GM12878 (cell line): ENCODE measurements at regions not wholly inside any gene's neighbourhood (a gene's known extent, or its start where the extent isn't known, plus 50 kb on each side); places are given as distances from the start of the nearest gene placed in this dataset.

Source experiments
- ATAC-seq: fragments of 200-7000 bp; cut with Tn5 transposase; 3 replicates; pipeline ENCODE4 v1.9.1; 2020; ENCODE audit warnings: mild to moderate bottlenecking, moderate library complexity
- BruUV-seq: library from RNA; stranded (reverse); fragments of 400-500 nt; replicated peaks from 2 replicates; lab custom pipeline; 2021; lab: Mats Ljungman, UMichigan
- CTCF ChIA-PET: fragments of 300-600 bp; sonication (Branson Sonifier 250); formaldehyde crosslinking; extraction: SDS; loops from one replicate; lab custom pipeline; 2021; ENCODE audit warnings: inconsistent platforms; lab: Yijun Ruan, JAX
- POLR2A ChIA-PET: fragments of 350-600 bp; formaldehyde crosslinking; extraction: SDS; loops from one replicate; lab custom pipeline; 2021; ENCODE audit warnings: inconsistent platforms; lab: Charles Lee
- RAD21 ChIA-PET: fragments of 300-600 bp; sonication (Branson Sonifier 250); formaldehyde crosslinking; loops from one replicate; lab custom pipeline; 2023; ENCODE audit warnings: antibody characterized with exemption; ENCODE audit not compliant: unreplicated experiment; lab: Charles Lee
- SMC1A ChIA-PET: fragments of 300-600 bp; sonication (Branson Sonifier 250); formaldehyde crosslinking; loops from one replicate; lab custom pipeline; 2023; ENCODE audit not compliant: unreplicated experiment, uncharacterized antibody; lab: Charles Lee
- DNase-seq: peaks from one replicate; pipeline ENCODE4 v3.0.0-alpha.2; 2011; ENCODE audit warnings: low read depth, low spot score
- FAIRE-seq: peaks from 3 replicates; lab custom pipeline; 2011; peaks lifted over from hg19 to GRCh38; lab: Jason Lieb, UNC
- H2AFZ ChIP-seq: 2 replicates; pipeline ENCODE4 v1.6.0; 2011; ENCODE audit warnings: low read depth, low read length, control low read depth; ENCODE audit not compliant: control insufficient read depth
- H3K27ac ChIP-seq: 2 replicates; pipeline ENCODE4 v1.5.1; 2011; ENCODE audit warnings: control low read depth; ENCODE audit not compliant: control insufficient read depth, insufficient read depth
- H3K27me3 ChIP-seq, 2 experiments: replicated peaks in 1 of 2; 2 replicates each; pipeline versions ENCODE4 v1.6.0 to v1.6.1; 2011; ENCODE audit warnings: low read length in 1 of 2; ENCODE audit not compliant: control insufficient read depth in 2 of 2, insufficient read depth in 2 of 2
- H3K36me3 ChIP-seq, 2 experiments: 2 replicates each; pipeline ENCODE4 v1.5.1; 2011; ENCODE audit warnings: low read length in 1 of 2; ENCODE audit not compliant: control insufficient read depth in 2 of 2, insufficient read depth in 2 of 2
- H3K4me1 ChIP-seq: 2 replicates; pipeline ENCODE4 v1.6.1; 2011; ENCODE audit warnings: mild to moderate bottlenecking, low read length, moderate library complexity, mixed read lengths; ENCODE audit not compliant: control insufficient read depth, insufficient read depth
- H3K4me2 ChIP-seq: 2 replicates; pipeline ENCODE4 v1.6.0; 2011; ENCODE audit warnings: control low read depth; ENCODE audit not compliant: control insufficient read depth, insufficient read depth
- H3K4me3 ChIP-seq: fragments of 200-600 bp; sonication (generic); 2 replicates; pipeline ENCODE4 v1.5.1; 2016
- H3K79me2 ChIP-seq: 2 replicates; pipeline ENCODE4 v1.6.0; 2011; ENCODE audit warnings: low read length; ENCODE audit not compliant: control insufficient read depth, insufficient read depth
- H3K9ac ChIP-seq: 2 replicates; pipeline ENCODE4 v1.8.0; 2011; ENCODE audit warnings: low read length, control low read depth, mixed read lengths; ENCODE audit not compliant: control insufficient read depth, insufficient read depth
- H3K9me3 ChIP-seq: replicated peaks from 3 replicates; pipeline ENCODE4 v1.5.1; 2011; ENCODE audit warnings: mild to moderate bottlenecking, low read length; ENCODE audit not compliant: control insufficient read depth, insufficient read depth
- H4K20me1 ChIP-seq: 2 replicates; pipeline ENCODE4 v1.6.0; 2011; ENCODE audit not compliant: control insufficient read depth, insufficient read depth
- GATAD2B ChIP-seq: fragments of 450-650 bp; conservative IDR thresholded peaks from 2 replicates; pipeline ENCODE4 v1.6.1; 2017; ENCODE audit warnings: low read depth, mild to moderate bottlenecking, moderate library complexity
- MYC ChIP-seq: IDR thresholded peaks from 2 replicates; pipeline ENCODE4 v1.6.1; 2011; ENCODE audit warnings: mild to moderate bottlenecking, low read length, moderate library complexity, inconsistent platforms; ENCODE audit not compliant: insufficient read depth, insufficient replicate concordance, insufficient read length, severe bottlenecking
- ZNF24 ChIP-seq: fragments of 450-650 bp; IDR thresholded peaks from 2 replicates; pipeline ENCODE4 v1.6.1; 2017; ENCODE audit warnings: antibody characterized with exemption, mild to moderate bottlenecking
- ZNF687 ChIP-seq: fragments of 450-650 bp; IDR thresholded peaks from 2 replicates; pipeline ENCODE4 v1.6.1; 2017; ENCODE audit warnings: mild to moderate bottlenecking, moderate library complexity
- WGBS: methylation state at CpG from one replicate; pipeline ENCODE4 v1.1.6; 2016; ENCODE audit warnings: low lambda C conversion rate; ENCODE audit not compliant: insufficient replicate concordance, insufficient coverage; ENCODE audit errors: missing lambda C conversion rate; 5-methylcytosine and 5-hydroxymethylcytosine counted together
- in situ Hi-C: fragments of 300-500 bp; cut with MboI; formaldehyde crosslinking; loops from 9 replicates; pipeline ENCODE4 v1.14.3; 2018; ENCODE audit warnings: mixed read lengths
- intact Hi-C: fragments of 100-400 bp; cut with micrococcal nuclease; formaldehyde crosslinking; loops from one replicate; pipeline ENCODE4 v1.14.2; 2022; ENCODE audit not compliant: unreplicated experiment

- TF ChIP-seq ZNF687 (no peak), MYC (no peak)
Measured at GRCh38 chr3:38988955-38989354, 62.8 kb downstream of the SCN11A start (continued).

GRCh38 chr3:38987456-38987855 lies 64.3 kb downstream of the SCN11A start:
- ChIA-PET SMC1A (interaction anchor here (1.1 kb wide), 1 partner anchor 14 kb away, joined by 3 read pairs; no protein-coding TSS in a partner anchor), CTCF (interaction anchor here (1.4 kb wide), 1 partner anchor 26 kb away, joined by 5 read pairs; no protein-coding TSS in a partner anchor)
- WGBS: 5% methylated on average over 3 of the region's 3 CpGs
- H4K20me1 ChIP-seq: no peaks in the 10 kb centered on the region
- no peak overlapping the region for H3K9ac ChIP-seq
- no peak overlapping the region for H3K27ac ChIP-seq
- DNase-seq: no peak
- in situ Hi-C loops: no loop called here
- H3K4me1 ChIP-seq: no peaks in the 10 kb centered on the region
- TF ChIP-seq GATAD2B (no peak), ZNF24 (no peak)
- TF ChIP-seq, all 136 proteins: peak for 0
- ATAC-seq (no peak), FAIRE-seq (no peak)
- Histone ChIP-seq H3K27me3 (peaks cover 0 to 3% of the 10 kb centered on the region in 2 experiments; a peak in 3 of 4 replicates), H3K36me3 (no peaks in the 10 kb centered on the region), H3K9me3 (no peaks in the 10 kb centered on the region), H3K4me3 (no peak overlapping the region), H3K4me2 (no peak overlapping the region), H3K79me2 (no peaks in the 10 kb centered on the region), H2AFZ (no peak overlapping the region)
- POLR2A ChIA-PET: interaction anchor here (0.6 kb wide), 1 partner anchor 182 kb away, joined by 5 read pairs; no protein-coding TSS in a partner anchor
- BruUV-seq: no TSS peak
- RAD21 ChIA-PET: no interaction called here
- intact Hi-C loops: no loop called here
